ENCODE measurements at regions not wholly inside any gene's neighbourhood (a gene's known extent, or its start where the extent isn't known, plus 50 kb on each side); places are given as distances from the start of the nearest gene placed in this dataset.

DNA sequence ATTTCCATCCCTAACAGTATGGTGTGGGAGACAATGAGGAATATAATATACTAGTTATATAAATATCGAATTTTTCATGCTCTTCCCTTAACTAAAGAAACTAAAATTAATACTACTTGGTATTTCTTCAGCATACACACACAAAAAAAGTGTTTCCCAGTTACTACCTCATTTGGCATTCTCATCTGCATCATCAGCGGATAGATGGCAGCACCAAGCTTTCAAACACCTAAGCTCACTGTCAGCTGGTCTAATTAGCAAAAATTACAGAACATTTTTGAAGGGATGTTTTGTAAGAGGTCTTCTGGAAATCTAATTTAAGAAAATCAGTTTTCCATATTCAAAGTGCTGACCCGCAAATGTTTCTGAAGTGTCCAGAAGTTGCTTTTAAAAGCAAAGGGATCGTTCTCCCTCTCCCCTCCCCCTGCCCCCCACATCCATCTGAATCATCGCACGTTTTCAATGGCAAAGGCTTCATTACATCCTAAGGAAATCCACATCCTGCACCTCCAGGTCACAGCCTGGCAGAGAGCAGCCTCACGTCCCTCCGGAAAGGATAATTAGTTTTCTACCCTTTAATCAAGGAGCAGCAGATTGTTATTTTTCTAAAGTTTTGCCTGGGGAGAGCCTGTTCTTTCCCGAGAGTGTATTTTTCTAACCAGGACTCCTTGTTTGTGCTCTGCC, 86.1 kb upstream of the SPATA12 start:
- TF ChIP-seq POLR2A (IDR thresholded peaks at IDR 0.05) (no peak), CTCF (IDR thresholded peaks at IDR 0.05) (no peak)

Data from prostate gland (tissue), 2 donors.